SU-DHL-6 (cell line): ENCODE measurements at regions not wholly inside any gene's neighbourhood (a gene's known extent, or its start where the extent isn't known, plus 50 kb on each side); places are given as distances from the start of the nearest gene placed in this dataset.

ENCODE experiments used
- H2AFZ ChIP-seq: fragments of 200-600 bp; sonication (generic); 2 replicates; pipeline ENCODE4 v1.6.1; 2014; ENCODE audit warnings: low read depth, mild to moderate bottlenecking, moderate library complexity, mixed read lengths, antibody characterized with exemption, low read length; ENCODE audit not compliant: severe bottlenecking
- H3F3A ChIP-seq: fragments of 200-600 bp; shearing (Covaris generic); 2 replicates; pipeline ENCODE4 v1.6.0; 2016; ENCODE audit warnings: antibody characterized with exemption, mild to moderate bottlenecking; ENCODE audit not compliant: insufficient read depth
- H3K27ac ChIP-seq: fragments of 200-600 bp; sonication (generic); 2 replicates; pipeline ENCODE4 v1.5.1; 2016; ENCODE audit warnings: low read depth, mild to moderate bottlenecking, low read length, moderate library complexity, mixed read lengths
- H3K27me3 ChIP-seq: fragments of 200-600 bp; sonication (generic), shearing (Covaris generic); 2 replicates; pipeline ENCODE4 v1.6.0; 2014; ENCODE audit warnings: mild to moderate bottlenecking, low read length
- H3K36me3 ChIP-seq: fragments of 200-600 bp; sonication (generic); 2 replicates; pipeline ENCODE4 v1.6.1; 2014; ENCODE audit warnings: mild to moderate bottlenecking, low read length, mixed read lengths
- H3K4me2 ChIP-seq: fragments of 300-600, 200-600 bp; shearing (Covaris generic), sonication (generic); 2 replicates; pipeline ENCODE4 v1.6.0; 2014; ENCODE audit warnings: low read length, low read depth, mild to moderate bottlenecking; ENCODE audit not compliant: poor library complexity, severe bottlenecking
- H3K4me3 ChIP-seq: fragments of 200-600 bp; sonication (generic); 2 replicates; pipeline ENCODE4 v1.5.1; 2014; ENCODE audit warnings: antibody characterized with exemption, low read length, mild to moderate bottlenecking, mixed read lengths; ENCODE audit not compliant: insufficient read depth, poor library complexity, severe bottlenecking
- H3K79me2 ChIP-seq: fragments of 200-600 bp; sonication (generic); 2 replicates; pipeline ENCODE4 v1.6.1; 2014; ENCODE audit warnings: mild to moderate bottlenecking, low read length, moderate library complexity; ENCODE audit not compliant: insufficient read depth
- H3K9ac ChIP-seq: fragments of 200-600 bp; sonication (generic); 2 replicates; pipeline ENCODE4 v1.7.0; 2014; ENCODE audit warnings: mild to moderate bottlenecking, low read length
- H3K9me2 ChIP-seq: fragments of 200-600 bp; sonication (generic); replicated peaks from 2 replicates; pipeline ENCODE4 v1.6.1; 2014; ENCODE audit warnings: low read length; ENCODE audit not compliant: insufficient read depth
- H3K9me3 ChIP-seq: fragments of 200-600 bp; sonication (generic); 2 replicates; pipeline ENCODE4 v1.6.1; 2014; ENCODE audit warnings: low read length, mixed read lengths; ENCODE audit not compliant: insufficient read depth
- H4K20me1 ChIP-seq: fragments of 200-600 bp; sonication (generic); 2 replicates; pipeline ENCODE4 v1.6.1; 2014; ENCODE audit warnings: low read depth, mild to moderate bottlenecking, antibody characterized with exemption, low read length, moderate library complexity, mixed read lengths
- CTCF ChIP-seq: fragments of 200-600 bp; sonication (generic); IDR thresholded peaks from one replicate; pipeline ENCODE4 v1.5.1; 2017; ENCODE audit warnings: antibody characterized with exemption, mild to moderate bottlenecking, low read length, moderate library complexity; ENCODE audit not compliant: insufficient read depth, poor library complexity, severe bottlenecking
- EZH2phosphoT487 ChIP-seq: fragments of 200-600 bp; sonication (generic), shearing (Covaris generic); conservative IDR thresholded peaks from 2 replicates; pipeline ENCODE4 v1.6.1; 2018; ENCODE audit warnings: mild to moderate bottlenecking, antibody characterized with exemption, low read length, moderate library complexity, mixed read lengths

GRCh38 chr2:181407171-181407570 is 50.0 kb upstream of the ITGA4 start:
- H4K20me1 ChIP-seq: no peaks in the 10 kb centered on the region
- no peak overlapping the region for H3K9ac ChIP-seq
- no peak overlapping the region for H3K27ac ChIP-seq
- no peak for TF ChIP-seq EZH2phosphoT487
- no peak for TF ChIP-seq CTCF
- H3K36me3 ChIP-seq: no peaks in the 10 kb centered on the region
- H3K4me3 ChIP-seq: no peak overlapping the region
- no peaks in the 10 kb centered on the region for H3K79me2 ChIP-seq
- no peaks in the 10 kb centered on the region for H3K27me3 ChIP-seq
- H3K9me3 ChIP-seq: no peaks in the 10 kb centered on the region
- H3F3A ChIP-seq: no peaks in the 10 kb centered on the region
- H3K4me2 ChIP-seq: no peak overlapping the region
- H3K9me2 ChIP-seq: no peaks in the 10 kb centered on the region
- no peak overlapping the region for H2AFZ ChIP-seq
